ENCODE measurements at regions not wholly inside any gene's neighbourhood (a gene's known extent, or its start where the extent isn't known, plus 50 kb on each side); places are given as distances from the start of the nearest gene placed in this dataset.

DNA sequence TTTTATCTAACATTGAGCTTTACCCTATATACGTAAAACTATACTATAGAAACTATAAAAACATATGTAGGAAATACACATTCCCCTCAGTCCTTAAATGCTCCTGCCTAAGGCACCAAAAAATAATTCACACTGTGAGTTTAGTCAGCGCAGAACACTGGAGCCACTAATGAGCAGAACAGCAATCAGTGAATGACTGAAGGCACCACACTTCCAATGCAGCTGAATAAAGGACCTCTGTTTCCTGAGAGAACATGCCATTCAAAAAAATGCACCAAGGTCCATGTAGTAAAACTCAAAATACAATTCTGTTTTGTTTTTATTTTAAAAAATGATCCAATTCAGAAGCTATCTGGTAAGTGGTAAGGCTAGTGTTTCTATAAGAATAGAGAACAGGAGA lies 1280.6 kb upstream of the NRXN1 start:
- TF ChIP-seq, protein P1, sequence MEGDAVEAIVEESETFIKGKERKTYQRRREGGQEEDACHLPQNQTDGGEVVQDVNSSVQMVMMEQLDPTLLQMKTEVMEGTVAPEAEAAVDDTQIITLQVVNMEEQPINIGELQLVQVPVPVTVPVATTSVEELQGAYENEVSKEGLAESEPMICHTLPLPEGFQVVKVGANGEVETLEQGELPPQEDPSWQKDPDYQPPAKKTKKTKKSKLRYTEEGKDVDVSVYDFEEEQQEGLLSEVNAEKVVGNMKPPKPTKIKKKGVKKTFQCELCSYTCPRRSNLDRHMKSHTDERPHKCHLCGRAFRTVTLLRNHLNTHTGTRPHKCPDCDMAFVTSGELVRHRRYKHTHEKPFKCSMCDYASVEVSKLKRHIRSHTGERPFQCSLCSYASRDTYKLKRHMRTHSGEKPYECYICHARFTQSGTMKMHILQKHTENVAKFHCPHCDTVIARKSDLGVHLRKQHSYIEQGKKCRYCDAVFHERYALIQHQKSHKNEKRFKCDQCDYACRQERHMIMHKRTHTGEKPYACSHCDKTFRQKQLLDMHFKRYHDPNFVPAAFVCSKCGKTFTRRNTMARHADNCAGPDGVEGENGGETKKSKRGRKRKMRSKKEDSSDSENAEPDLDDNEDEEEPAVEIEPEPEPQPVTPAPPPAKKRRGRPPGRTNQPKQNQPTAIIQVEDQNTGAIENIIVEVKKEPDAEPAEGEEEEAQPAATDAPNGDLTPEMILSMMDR (IDR thresholded peaks at IDR 0.05; ENCODE audit: low read depth, low read length, poor library complexity, severe bottlenecking): no peak
- no peak for TF ChIP-seq EZH2phosphoT487 (IDR thresholded peaks at IDR 0.05; ENCODE audit: borderline replicate concordance, low read length)

Measured in DOHH2 (cell line).